Esophagus muscularis mucosa (tissue), 4 donors: ENCODE measurements at regions not wholly inside any gene's neighbourhood (a gene's known extent, or its start where the extent isn't known, plus 50 kb on each side); places are given as distances from the start of the nearest gene placed in this dataset.

ENCODE experiments used
- DNase-seq: peaks from one replicate; pipeline ENCODE4 v3.0.0-alpha.2; 2017; ENCODE audit errors: extremely low spot score
- H3K27ac ChIP-seq, 4 donors: fragments of 200-600 bp; sonication (generic); replicated peaks in 1 of 4; 1 replicate in 3 of 4; 2 replicates in 1 of 4; pipeline ENCODE4 v1.5.1; 2016 to 2019; ENCODE audit warnings: mild to moderate bottlenecking in 1 of 4
- H3K27me3 ChIP-seq, 4 donors: fragments of 200-600 bp; sonication (generic); one replicate each; pipeline versions ENCODE4 v1.5.1 to v1.6.0; 2016 to 2019
- H3K36me3 ChIP-seq, 4 donors: fragments of 200-600 bp; sonication (generic); one replicate each; pipeline ENCODE4 v1.5.1; 2016 to 2019
- H3K4me1 ChIP-seq, 4 donors: fragments of 200-600 bp; sonication (generic); one replicate each; pipeline ENCODE4 v1.5.1; 2016 to 2019
- H3K4me3 ChIP-seq, 4 donors: fragments of 200-600 bp; sonication (generic); 1 replicate in 2 of 4; 2 replicates in 2 of 4; pipeline ENCODE4 v1.5.1; 2016 to 2019; ENCODE audit warnings: mild to moderate bottlenecking in 4 of 4, moderate library complexity in 1 of 4
- H3K9me3 ChIP-seq, 4 donors: fragments of 200-600 bp; sonication (generic); 1 replicate in 3 of 4; 2 replicates in 1 of 4; pipeline ENCODE4 v1.5.1; 2016 to 2019
- EP300 ChIP-seq: sonication (generic); formaldehyde crosslinking; IDR thresholded peaks from one replicate; pipeline ENCODE4 v1.6.1; 2017; ENCODE audit warnings: antibody characterized with exemption
- POLR2A ChIP-seq: fragments of 450-650 bp; IDR thresholded peaks from one replicate; pipeline ENCODE4 v1.6.1; 2017; ENCODE audit warnings: antibody characterized with exemption, moderate library complexity, mild to moderate bottlenecking, low read depth
- POLR2AphosphoS5 ChIP-seq, 2 donors: sonication (generic); formaldehyde crosslinking; IDR thresholded peaks; one replicate each; pipeline ENCODE4 v1.6.1; 2017; ENCODE audit warnings: antibody characterized with exemption in 2 of 2
- WGBS: methylation state at CpG from one replicate; pipeline ENCODE4 v1.1.5; 2018; 5-methylcytosine and 5-hydroxymethylcytosine counted together
- intact Hi-C: fragments of 100-400 bp; cut with DNase I; formaldehyde crosslinking; loops from one replicate; pipeline ENCODE4 v1.15.1; 2023
- TF ChIP-seq, protein P1 (sequence below), 3 experiments: fragments of 200-600 bp in 2 of 3; fragments of 450-650 bp in 1 of 3; sonication (generic) in 2 of 3; IDR thresholded peaks; one replicate each; pipeline ENCODE4 v1.5.1; 2017 to 2019; ENCODE audit warnings: antibody characterized with exemption in 3 of 3, mild to moderate bottlenecking in 2 of 3, moderate library complexity in 1 of 3

DNA sequence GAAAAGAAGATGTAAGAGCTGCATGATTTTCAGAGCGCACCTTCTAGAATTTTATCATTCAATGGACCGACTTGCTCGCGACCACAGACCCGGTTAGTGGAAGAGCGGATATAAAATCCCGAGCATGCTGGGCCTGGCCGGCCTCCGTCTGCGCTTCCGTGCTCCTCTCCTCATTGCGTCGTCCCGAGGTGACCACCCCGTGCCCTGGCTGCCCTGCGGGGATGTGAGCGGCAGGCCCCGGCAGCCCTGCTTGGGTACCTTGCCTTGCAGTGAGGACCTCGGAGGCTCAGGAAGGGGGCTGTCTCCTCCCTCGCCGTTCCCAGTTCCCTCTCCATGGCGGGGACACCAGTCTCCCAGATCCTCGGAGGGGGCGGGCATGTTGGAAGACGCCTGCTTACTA is 330.9 kb upstream of the SHH start:
- Histone ChIP-seq H3K9me3 (no peaks in the 10 kb centered on the region), H3K27ac (no peak overlapping the region), H3K36me3 (no peaks in the 10 kb centered on the region), H3K4me1 (no peaks in the 10 kb centered on the region), H3K27me3 (peaks cover 0 to 34% (median 0%) of the 10 kb centered on the region in 4 donors), H3K4me3 (no peak overlapping the region)
- no peak for DNase-seq
- 89% methylated on average over 22 of the region's 25 CpGs for WGBS
- no peak for TF ChIP-seq POLR2A
- no peak for TF ChIP-seq EP300
- TF ChIP-seq POLR2AphosphoS5 (IDR thresholded peaks at IDR 0.05): no peak
- TF ChIP-seq, protein P1, sequence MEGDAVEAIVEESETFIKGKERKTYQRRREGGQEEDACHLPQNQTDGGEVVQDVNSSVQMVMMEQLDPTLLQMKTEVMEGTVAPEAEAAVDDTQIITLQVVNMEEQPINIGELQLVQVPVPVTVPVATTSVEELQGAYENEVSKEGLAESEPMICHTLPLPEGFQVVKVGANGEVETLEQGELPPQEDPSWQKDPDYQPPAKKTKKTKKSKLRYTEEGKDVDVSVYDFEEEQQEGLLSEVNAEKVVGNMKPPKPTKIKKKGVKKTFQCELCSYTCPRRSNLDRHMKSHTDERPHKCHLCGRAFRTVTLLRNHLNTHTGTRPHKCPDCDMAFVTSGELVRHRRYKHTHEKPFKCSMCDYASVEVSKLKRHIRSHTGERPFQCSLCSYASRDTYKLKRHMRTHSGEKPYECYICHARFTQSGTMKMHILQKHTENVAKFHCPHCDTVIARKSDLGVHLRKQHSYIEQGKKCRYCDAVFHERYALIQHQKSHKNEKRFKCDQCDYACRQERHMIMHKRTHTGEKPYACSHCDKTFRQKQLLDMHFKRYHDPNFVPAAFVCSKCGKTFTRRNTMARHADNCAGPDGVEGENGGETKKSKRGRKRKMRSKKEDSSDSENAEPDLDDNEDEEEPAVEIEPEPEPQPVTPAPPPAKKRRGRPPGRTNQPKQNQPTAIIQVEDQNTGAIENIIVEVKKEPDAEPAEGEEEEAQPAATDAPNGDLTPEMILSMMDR (IDR thresholded peaks at IDR 0.05): no peak
- intact Hi-C loops: no loop called here

DNA sequence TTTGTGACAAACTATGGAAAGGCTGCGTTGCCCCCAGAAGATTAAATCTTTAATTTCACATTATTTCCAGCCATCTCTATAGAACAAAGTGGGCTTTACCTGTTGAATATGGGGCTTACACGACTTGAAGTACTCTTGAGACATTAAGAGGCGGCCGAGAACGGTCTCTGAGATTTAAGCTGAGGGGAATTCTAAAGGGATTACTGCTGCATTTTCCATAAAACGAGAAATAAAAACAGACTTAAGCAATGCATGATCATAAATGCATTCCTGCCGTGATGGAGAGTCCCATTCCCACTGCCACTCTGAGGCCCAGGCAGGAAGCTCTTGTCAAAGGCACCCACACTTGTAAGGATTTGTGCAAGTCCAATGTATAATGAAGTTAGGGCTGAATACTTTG is 329.7 kb upstream of the SHH start:
- intact Hi-C loops: no loop called here

DNA sequence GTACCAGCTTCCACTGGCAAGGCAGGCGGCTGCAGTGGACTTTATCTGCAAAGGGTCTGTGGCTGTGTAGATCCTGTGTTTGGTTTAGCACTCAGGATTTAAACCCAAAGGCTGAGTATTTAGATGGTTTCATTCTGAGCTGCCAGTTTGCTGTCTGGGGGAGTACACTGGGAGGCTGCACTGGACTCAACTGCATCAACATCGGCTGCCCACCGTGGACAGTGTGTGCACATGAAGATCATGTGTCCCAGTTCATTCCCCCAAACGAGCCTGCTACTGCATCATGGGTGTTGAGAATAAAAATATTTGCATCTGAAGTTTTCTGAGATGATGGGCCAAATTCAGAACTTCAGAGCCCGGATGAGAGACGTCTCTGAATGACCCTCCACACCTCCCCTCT is 328.6 kb upstream of the SHH start:
- no peak for DNase-seq
- 78% methylated on average over 6 of the region's 6 CpGs for WGBS
- intact Hi-C loops: no loop called here
- Histone ChIP-seq H3K4me1 (no peaks in the 10 kb centered on the region), H3K36me3 (no peaks in the 10 kb centered on the region), H3K9me3 (peaks cover 0 to 7% (median 0%) of the 10 kb centered on the region in 4 donors), H3K27ac (no peak overlapping the region), H3K27me3 (peaks cover 0 to 42% (median 0%) of the 10 kb centered on the region in 4 donors), H3K4me3 (no peak overlapping the region)
- TF ChIP-seq, protein P1 (IDR thresholded peaks at IDR 0.05): no peak
- no peak for TF ChIP-seq POLR2A
- no peak for TF ChIP-seq EP300
- no peak for TF ChIP-seq POLR2AphosphoS5 (IDR thresholded peaks at IDR 0.05)

More for the DNA sequence above, 329.7 kb upstream of the SHH start:
- H3K4me1 ChIP-seq: no peaks in the 10 kb centered on the region
- H3K27ac ChIP-seq: no peak overlapping the region
- 72% methylated on average over 7 of the region's 7 CpGs for WGBS
- no peaks in the 10 kb centered on the region for H3K36me3 ChIP-seq
- H3K9me3 ChIP-seq: peaks cover 0 to 7% (median 0%) of the 10 kb centered on the region in 4 donors
- DNase-seq: no peak
- H3K27me3 ChIP-seq: peaks cover 0 to 34% (median 0%) of the 10 kb centered on the region in 4 donors
- no peak overlapping the region for H3K4me3 ChIP-seq
- TF ChIP-seq POLR2A (no peak), EP300 (no peak), POLR2AphosphoS5 (IDR thresholded peaks at IDR 0.05) (no peak)
- TF ChIP-seq, protein P1 (IDR thresholded peaks at IDR 0.05): no peak

DNA sequence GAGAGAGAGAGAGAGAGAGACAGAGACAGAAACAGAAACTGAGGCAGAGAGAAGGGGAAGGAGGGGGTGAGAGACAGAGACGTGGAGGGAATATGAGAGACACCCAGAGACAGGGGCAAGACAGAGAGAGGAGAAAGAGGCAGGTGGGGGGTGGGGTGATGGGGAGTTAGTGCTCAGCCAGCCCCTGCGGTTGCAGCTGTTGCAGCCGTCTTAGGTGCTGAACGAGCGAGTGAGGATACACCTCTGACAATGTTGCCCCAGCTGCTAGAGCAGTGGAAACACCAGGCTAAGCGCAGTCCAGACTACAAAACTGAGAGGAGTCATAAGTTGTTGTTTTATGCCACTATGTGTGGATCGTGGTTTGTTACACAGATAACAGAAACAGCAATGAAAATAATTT is 328.2 kb upstream of the SHH start:
- DNase-seq: no peak
- H3K4me3 ChIP-seq: no peak overlapping the region
- no peak overlapping the region for H3K27ac ChIP-seq
- H3K27me3 ChIP-seq: peaks cover 0 to 42% (median 0%) of the 10 kb centered on the region in 4 donors
- peaks cover 0 to 7% (median 0%) of the 10 kb centered on the region in 4 donors for H3K9me3 ChIP-seq
- intact Hi-C loops: no loop called here
- TF ChIP-seq POLR2AphosphoS5 (IDR thresholded peaks at IDR 0.05): no peak
- TF ChIP-seq, protein P1 (IDR thresholded peaks at IDR 0.05): no peak
- TF ChIP-seq POLR2A: no peak
- TF ChIP-seq EP300: no peak
- WGBS: 70% methylated on average over 7 of the region's 7 CpGs
- H3K36me3 ChIP-seq: no peaks in the 10 kb centered on the region
- no peaks in the 10 kb centered on the region for H3K4me1 ChIP-seq

DNA sequence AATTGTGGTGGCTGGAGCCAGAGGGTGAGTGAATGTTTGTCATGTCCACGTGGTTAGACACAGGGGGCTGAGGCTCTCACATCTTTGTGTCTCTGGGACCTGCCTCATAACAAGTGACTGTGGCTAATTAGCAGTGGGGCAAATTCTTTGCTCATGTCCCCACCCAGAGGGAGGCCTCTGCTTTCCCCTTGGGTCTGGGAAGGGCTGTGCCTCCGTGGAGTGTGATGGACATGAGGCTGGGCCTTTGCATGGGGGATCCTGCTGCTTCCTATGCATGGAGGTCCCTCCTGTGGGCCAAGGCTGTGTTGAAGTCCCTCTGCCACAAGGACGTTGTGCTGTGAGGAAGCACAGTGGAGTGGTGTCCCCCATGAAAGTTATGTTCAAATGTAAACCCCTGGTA is 327.4 kb upstream of the SHH start:
- Histone ChIP-seq H3K27me3 (peaks cover 0 to 36% (median 0%) of the 10 kb centered on the region in 4 donors), H3K4me1 (no peaks in the 10 kb centered on the region), H3K27ac (no peak overlapping the region), H3K36me3 (no peaks in the 10 kb centered on the region), H3K4me3 (no peak overlapping the region), H3K9me3 (peaks cover 0 to 7% (median 0%) of the 10 kb centered on the region in 4 donors)
- no peak for DNase-seq
- intact Hi-C loops: no loop called here
- WGBS: 60% methylated on average over 2 of the region's 3 CpGs
- TF ChIP-seq POLR2A: no peak
- no peak for TF ChIP-seq EP300
- TF ChIP-seq POLR2AphosphoS5 (IDR thresholded peaks at IDR 0.05): no peak
- TF ChIP-seq, protein P1 (IDR thresholded peaks at IDR 0.05): no peak
